Neuronal stem cell (in vitro differentiated cells): ENCODE measurements at regions not wholly inside any gene's neighbourhood (a gene's known extent, or its start where the extent isn't known, plus 50 kb on each side); places are given as distances from the start of the nearest gene placed in this dataset.

Experiments used
- DNase-seq: peaks from one replicate; pipeline ENCODE4 v3.0.0-alpha.2; 2013; ENCODE audit warnings: low spot score
- H2AFZ ChIP-seq: one replicate; pipeline ENCODE4 v1.6.1; 2013; ENCODE audit warnings: mild to moderate bottlenecking, low read length, inconsistent platforms
- H2AK5ac ChIP-seq: 2 replicates; pipeline ENCODE4 v1.6.1; 2013; ENCODE audit warnings: low read depth, mild to moderate bottlenecking, inconsistent platforms, low read length, moderate library complexity, mixed read lengths
- H2BK120ac ChIP-seq: 2 replicates; pipeline ENCODE4 v1.6.1; 2013; ENCODE audit warnings: low read depth, mild to moderate bottlenecking, inconsistent platforms, low read length, moderate library complexity, mixed read lengths
- H2BK12ac ChIP-seq: one replicate; pipeline ENCODE4 v1.6.1; 2013; ENCODE audit warnings: low read length, inconsistent platforms
- H2BK15ac ChIP-seq: 2 replicates; pipeline ENCODE4 v1.6.1; 2013; ENCODE audit warnings: mild to moderate bottlenecking, low read length, inconsistent platforms, mixed read lengths
- H2BK5ac ChIP-seq: one replicate; pipeline ENCODE4 v1.6.1; 2013; ENCODE audit warnings: inconsistent platforms, mild to moderate bottlenecking, low read length, moderate library complexity
- H3K14ac ChIP-seq: one replicate; pipeline ENCODE4 v1.6.1; 2013; ENCODE audit warnings: low read length, inconsistent platforms
- H3K18ac ChIP-seq: 2 replicates; pipeline ENCODE4 v1.6.1; 2013; ENCODE audit warnings: low read length, inconsistent platforms
- H3K23ac ChIP-seq: 2 replicates; pipeline ENCODE4 v1.6.1; 2013; ENCODE audit warnings: low read depth, mild to moderate bottlenecking, mixed read lengths, low read length, inconsistent platforms; ENCODE audit not compliant: poor library complexity
- H3K27ac ChIP-seq: replicated peaks from 3 replicates; pipeline ENCODE4 v1.5.1; 2013; ENCODE audit warnings: low read length, inconsistent platforms
- H3K27me3 ChIP-seq, 3 experiments: 2 replicates each; pipeline ENCODE4 v1.6.1; 2013; ENCODE audit warnings: low read length in 3 of 3, mild to moderate bottlenecking in 2 of 3, inconsistent platforms in 1 of 3, low read depth in 1 of 3, mixed read lengths in 1 of 3, moderate library complexity in 1 of 3; ENCODE audit not compliant: control insufficient read depth in 3 of 3, insufficient read depth in 3 of 3
- H3K36me3 ChIP-seq, 2 donors: replicated peaks in 1 of 2; 2 replicates each; pipeline ENCODE4 v1.6.1; 2013; ENCODE audit warnings: low read length in 2 of 2; ENCODE audit not compliant: control insufficient read depth in 2 of 2, insufficient read depth in 2 of 2
- H3K4ac ChIP-seq: 2 replicates; pipeline ENCODE4 v1.6.1; 2013; ENCODE audit warnings: inconsistent platforms, mild to moderate bottlenecking, low read length, moderate library complexity
- H3K4me1 ChIP-seq, 2 donors: 1 replicate in 1 of 2; 2 replicates in 1 of 2; pipeline ENCODE4 v1.6.1; 2013; ENCODE audit warnings: low read length in 2 of 2, low read depth in 1 of 2; ENCODE audit not compliant: control insufficient read depth in 2 of 2, insufficient read depth in 1 of 2
- H3K4me2 ChIP-seq: one replicate; pipeline ENCODE4 v1.6.1; 2013; ENCODE audit warnings: mild to moderate bottlenecking, low read length, inconsistent platforms; ENCODE audit not compliant: insufficient read depth, poor library complexity, severe bottlenecking
- H3K4me3 ChIP-seq, 2 donors: 2 replicates each; pipeline ENCODE4 v1.5.1; 2013; ENCODE audit warnings: low read length in 2 of 2, mild to moderate bottlenecking in 2 of 2, inconsistent platforms in 1 of 2, moderate library complexity in 1 of 2
- H3K79me1 ChIP-seq: one replicate; pipeline ENCODE4 v1.6.1; 2013; ENCODE audit warnings: low read depth, mild to moderate bottlenecking, inconsistent platforms, low read length, moderate library complexity
- H3K9ac ChIP-seq: one replicate; pipeline ENCODE4 v1.6.1; 2013; ENCODE audit warnings: mild to moderate bottlenecking, low read depth, low read length, inconsistent platforms; ENCODE audit not compliant: poor library complexity
- H3K9me3 ChIP-seq, 2 donors: replicated peaks in 1 of 2; 2 replicates each; pipeline versions ENCODE3 to v1.6.1; 2013; ENCODE audit warnings: low read length in 2 of 2, mild to moderate bottlenecking in 2 of 2, inconsistent platforms in 1 of 2, low read depth in 1 of 2, mixed read lengths in 1 of 2, moderate library complexity in 1 of 2; ENCODE audit not compliant: control insufficient read depth in 2 of 2, insufficient read depth in 1 of 2
- H4K8ac ChIP-seq: one replicate; pipeline ENCODE4 v1.6.1; 2013; ENCODE audit warnings: low read depth, mild to moderate bottlenecking, inconsistent platforms, low read length, moderate library complexity
- H4K91ac ChIP-seq: one replicate; pipeline ENCODE4 v1.6.1; 2013; ENCODE audit warnings: low read length, low read depth, mild to moderate bottlenecking, inconsistent platforms; ENCODE audit not compliant: poor library complexity
- WGBS, 2 donors: extraction: QIAGEN DNeasy Blood & Tissue Kit; methylation state at CpG; one replicate each; pipeline ENCODE4 v1.1.7; 2013; ENCODE audit warnings: missing lambda C conversion rate in 2 of 2, mixed read lengths in 1 of 2; ENCODE audit not compliant: insufficient read length in 2 of 2, insufficient replicate concordance in 1 of 2; ENCODE audit errors: extremely low coverage in 2 of 2; 5-methylcytosine and 5-hydroxymethylcytosine counted together

DNA sequence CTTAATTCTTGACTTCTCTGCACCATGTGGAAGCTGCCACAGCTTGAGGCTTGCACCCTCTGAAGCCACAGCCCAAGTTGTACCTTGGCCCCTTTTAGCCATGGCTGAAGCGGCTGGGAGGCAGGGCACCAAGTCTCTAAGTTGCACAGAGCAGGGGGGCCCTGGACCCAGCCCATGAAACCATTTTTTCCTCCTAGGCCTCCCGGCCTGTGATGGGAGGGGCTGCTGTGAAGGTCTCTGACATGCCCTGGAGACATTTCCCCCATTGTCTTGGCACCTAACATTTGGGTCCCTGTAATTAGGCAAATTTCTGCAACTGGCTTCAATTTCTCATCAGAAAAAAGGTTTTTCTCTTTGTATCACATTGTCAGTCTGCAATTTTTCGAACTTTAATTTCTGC is 92.8 kb upstream of the GALNT15 start:
- peaks cover 0 to 8% of the 10 kb centered on the region in 2 donors for H3K4me1 ChIP-seq
- no peaks in the 10 kb centered on the region for H3K79me1 ChIP-seq
- H3K36me3 ChIP-seq = peaks cover 0 to 2% of the 10 kb centered on the region in 2 donors
- H3K18ac ChIP-seq = no peak overlapping the region
- H2BK5ac ChIP-seq = no peak overlapping the region
- no peak overlapping the region for H4K91ac ChIP-seq
- H2AK5ac ChIP-seq = no peak overlapping the region
- no CpG with 5 or more reads among the region's 3 CpGs for WGBS, 2 donors
- H2BK120ac ChIP-seq = no peak overlapping the region
- H3K9me3 ChIP-seq = peaks cover 0 to 6% of the 10 kb centered on the region in 2 donors
- no peak overlapping the region for H2AFZ ChIP-seq
- no peak overlapping the region for H4K8ac ChIP-seq
- H2BK15ac ChIP-seq = no peak overlapping the region
- no peak overlapping the region for H3K27ac ChIP-seq
- H3K4me2 ChIP-seq = peak overlapping the region; percentile 2
- H3K9ac ChIP-seq = no peak overlapping the region
- H3K4me3 ChIP-seq = no peak overlapping the region
- DNase-seq = no peak
- H3K14ac ChIP-seq = no peak overlapping the region
- no peak overlapping the region for H3K4ac ChIP-seq
- no peak overlapping the region for H3K23ac ChIP-seq
- H2BK12ac ChIP-seq = no peak overlapping the region
- no peaks in the 10 kb centered on the region for H3K27me3 ChIP-seq

DNA sequence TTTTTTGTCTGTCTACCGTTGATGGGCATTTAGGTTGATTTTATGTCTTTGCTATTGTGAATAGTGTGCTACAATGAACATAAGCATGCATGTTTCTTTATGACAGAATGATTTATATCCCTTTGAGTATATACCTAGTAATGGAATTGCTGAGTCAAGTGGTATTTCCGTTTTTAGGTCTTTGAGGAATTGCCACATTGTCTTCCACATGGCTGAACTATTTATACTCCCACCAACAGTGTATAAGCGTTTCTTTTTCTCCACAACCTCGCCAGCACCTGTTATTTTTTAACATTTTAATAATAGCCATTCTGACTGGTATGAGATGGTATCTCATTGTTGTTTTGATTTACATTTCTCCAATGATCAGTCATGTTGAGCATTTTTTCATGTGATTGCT is 89.6 kb upstream of the GALNT15 start:
- peaks cover 0 to 9% of the 10 kb centered on the region in 2 donors for H3K4me1 ChIP-seq
- no peak overlapping the region for H3K9ac ChIP-seq
- no peak overlapping the region for H3K14ac ChIP-seq
- H2BK15ac ChIP-seq = no peak overlapping the region
- no peak overlapping the region for H3K18ac ChIP-seq
- no peak overlapping the region for H2AFZ ChIP-seq
- no peak overlapping the region for H3K4me3 ChIP-seq
- no peak overlapping the region for H2BK5ac ChIP-seq
- H3K23ac ChIP-seq = no peak overlapping the region
- peaks cover 0 to 2% of the 10 kb centered on the region in 2 donors for H3K36me3 ChIP-seq
- H3K27me3 ChIP-seq = no peaks in the 10 kb centered on the region
- no peak overlapping the region for H4K91ac ChIP-seq
- no peak overlapping the region for H3K27ac ChIP-seq
- no peak overlapping the region for H3K4me2 ChIP-seq
- DNase-seq = no peak
- H4K8ac ChIP-seq = no peak overlapping the region
- H2AK5ac ChIP-seq = no peak overlapping the region
- no peak overlapping the region for H3K4ac ChIP-seq
- peaks cover 0 to 6% of the 10 kb centered on the region in 2 donors for H3K9me3 ChIP-seq
- no peak overlapping the region for H2BK120ac ChIP-seq
- no CpG with 5 or more reads among the region's 4 CpGs for WGBS, 2 donors
- no peak overlapping the region for H2BK12ac ChIP-seq
- H3K79me1 ChIP-seq = no peaks in the 10 kb centered on the region

DNA sequence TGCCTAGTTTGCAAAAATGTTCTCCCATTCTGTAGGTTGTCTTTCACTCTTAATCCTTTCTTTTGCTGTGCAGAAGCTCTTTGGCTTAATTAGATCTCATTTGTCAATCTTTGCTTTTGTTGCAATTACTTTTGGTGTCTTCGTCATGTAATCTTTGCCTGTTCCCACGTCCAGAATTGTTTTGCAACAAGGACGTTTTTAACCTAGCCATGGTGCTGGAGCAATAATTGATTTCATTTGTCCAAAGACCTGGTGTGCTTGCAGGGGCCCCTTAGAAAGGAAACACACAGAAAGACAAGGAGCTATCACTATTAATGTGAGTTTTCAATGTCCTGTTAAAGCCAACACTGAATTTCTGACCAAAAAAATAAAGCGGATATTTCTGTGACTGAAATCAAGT is 89.1 kb upstream of the GALNT15 start:
- peaks cover 0 to 6% of the 10 kb centered on the region in 2 donors for H3K9me3 ChIP-seq
- peaks cover 0 to 2% of the 10 kb centered on the region in 2 donors for H3K36me3 ChIP-seq
- H3K18ac ChIP-seq = no peak overlapping the region
- H3K4me2 ChIP-seq = no peak overlapping the region
- WGBS, 2 donors = no CpG with 5 or more reads among the region's 4 CpGs
- no peak for DNase-seq
- no peak overlapping the region for H4K91ac ChIP-seq
- no peak overlapping the region for H4K8ac ChIP-seq
- no peak overlapping the region for H2AK5ac ChIP-seq
- H3K23ac ChIP-seq = no peak overlapping the region
- H2BK15ac ChIP-seq = no peak overlapping the region
- peaks cover 0 to 9% of the 10 kb centered on the region in 2 donors for H3K4me1 ChIP-seq
- no peak overlapping the region for H3K4ac ChIP-seq
- H3K27ac ChIP-seq = no peak overlapping the region
- no peak overlapping the region for H2BK12ac ChIP-seq
- no peak overlapping the region for H3K14ac ChIP-seq
- no peak overlapping the region for H2BK5ac ChIP-seq
- no peak overlapping the region for H3K4me3 ChIP-seq
- no peak overlapping the region for H3K9ac ChIP-seq
- H2BK120ac ChIP-seq = no peak overlapping the region
- H3K27me3 ChIP-seq = no peaks in the 10 kb centered on the region
- no peaks in the 10 kb centered on the region for H3K79me1 ChIP-seq
- no peak overlapping the region for H2AFZ ChIP-seq

GRCh38 chr3:16085884-16086608 is 88.4 kb upstream of the GALNT15 start:
- peak overlapping the region; percentile 67 for H3K18ac ChIP-seq
- H3K36me3 ChIP-seq = peaks cover 0 to 2% of the 10 kb centered on the region in 2 donors
- no peak overlapping the region for H2BK5ac ChIP-seq
- H4K8ac ChIP-seq = no peak overlapping the region
- peaks cover 0 to 9% of the 10 kb centered on the region in 2 donors for H3K4me1 ChIP-seq
- no peak overlapping the region for H3K23ac ChIP-seq
- peaks cover 0 to 6% of the 10 kb centered on the region in 2 donors for H3K9me3 ChIP-seq
- no peak overlapping the region for H2BK120ac ChIP-seq
- H3K4me3 ChIP-seq = no peak overlapping the region
- peak overlapping the region; percentile 8 for H2AK5ac ChIP-seq
- no peaks in the 10 kb centered on the region for H3K79me1 ChIP-seq
- no peaks in the 10 kb centered on the region for H3K27me3 ChIP-seq
- no peak overlapping the region for H3K4ac ChIP-seq
- WGBS, 2 donors = no CpG with 5 or more reads among the region's 13 CpGs
- no peak for DNase-seq
- H2BK15ac ChIP-seq = no peak overlapping the region
- H2AFZ ChIP-seq = peak overlapping the region; percentile 49
- H3K4me2 ChIP-seq = no peak overlapping the region
- no peak overlapping the region for H4K91ac ChIP-seq
- H2BK12ac ChIP-seq = no peak overlapping the region
- no peak overlapping the region for H3K14ac ChIP-seq
- no peak overlapping the region for H3K27ac ChIP-seq
- no peak overlapping the region for H3K9ac ChIP-seq
